GM12891 (cell line): ENCODE measurements at regions not wholly inside any gene's neighbourhood (a gene's known extent, or its start where the extent isn't known, plus 50 kb on each side); places are given as distances from the start of the nearest gene placed in this dataset.

Source experiments
- PAX5 ChIP-seq: IDR thresholded peaks from 2 replicates; pipeline ENCODE4 v1.6.1; 2011; ENCODE audit warnings: low read length, moderate library complexity, mild to moderate bottlenecking; ENCODE audit not compliant: insufficient read depth, severe bottlenecking
- POLR2A ChIP-seq: IDR thresholded peaks from 2 replicates; pipeline ENCODE4 v1.6.1; 2011; ENCODE audit warnings: low read depth, low read length, control low read depth
- POLR2AphosphoS5 ChIP-seq: IDR thresholded peaks from 2 replicates; pipeline ENCODE4 v1.6.1; 2011; ENCODE audit warnings: low read depth, low read length, control low read depth
- POU2F2 ChIP-seq: IDR thresholded peaks from 2 replicates; pipeline ENCODE4 v1.6.1; 2011; ENCODE audit warnings: low read depth, mild to moderate bottlenecking, control low read depth, low read length, moderate library complexity
- SPI1 ChIP-seq: IDR thresholded peaks from 2 replicates; pipeline ENCODE4 v1.6.1; 2011; ENCODE audit warnings: low read depth, low read length, control low read depth
- TAF1 ChIP-seq: IDR thresholded peaks from 2 replicates; pipeline ENCODE4 v1.6.1; 2011; ENCODE audit warnings: low read depth, low read length, control low read depth

DNA sequence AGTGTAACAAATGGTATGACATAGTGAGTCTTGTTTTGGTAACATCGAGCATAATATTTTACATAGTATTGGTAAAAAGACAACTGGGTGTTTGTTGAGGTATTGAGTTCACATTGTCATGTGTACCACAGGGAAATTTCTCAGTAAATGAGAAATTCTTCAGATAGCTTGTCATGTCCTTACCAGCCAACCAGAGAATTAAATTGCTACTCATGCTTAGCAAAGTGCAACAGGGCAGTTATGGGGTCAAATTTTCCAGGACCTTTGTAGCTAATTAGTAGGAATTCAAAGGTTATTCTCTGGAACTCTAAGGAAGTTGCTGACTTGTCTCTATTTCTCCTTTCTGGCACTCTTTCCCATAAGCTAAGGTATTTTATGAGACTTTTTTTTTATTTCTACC lies 595.7 kb downstream of the EFNA5 start:
- TF ChIP-seq TAF1 (no peak), SPI1 (no peak), POLR2A (no peak), POLR2AphosphoS5 (no peak), PAX5 (no peak), POU2F2 (no peak)
